ENCODE measurements at regions not wholly inside any gene's neighbourhood (a gene's known extent, or its start where the extent isn't known, plus 50 kb on each side); places are given as distances from the start of the nearest gene placed in this dataset.

- Mint-ChIP-seq H3K9me3 (no peaks in the 10 kb centered on the region), H3K27me3 (peaks cover 3% of the 10 kb centered on the region), H3K4me3 (no peak overlapping the region), H3K27ac (no peak overlapping the region), H3K36me3 (no peaks in the 10 kb centered on the region), H3K4me1 (no peaks in the 10 kb centered on the region)
- DNase-seq (no peak), ATAC-seq (ENCODE audit: low read depth) (no peak)
- POLR2A ChIA-PET = no interaction called here
Observed at GRCh38 chr17:77297693-77298666, 157.2 kb downstream of the SEC14L1 start.

- POLR2A ChIA-PET = no interaction called here
- ATAC-seq (ENCODE audit: low read depth) (no peak), DNase-seq (no peak)
- no peak overlapping the region for H3K4me3 Mint-ChIP-seq
- H3K27ac Mint-ChIP-seq = no peak overlapping the region
- H3K36me3 Mint-ChIP-seq = no peaks in the 10 kb centered on the region
- H3K27me3 Mint-ChIP-seq = peaks cover 3% of the 10 kb centered on the region
- H3K4me1 Mint-ChIP-seq = no peaks in the 10 kb centered on the region
- no peaks in the 10 kb centered on the region for H3K9me3 Mint-ChIP-seq
Observed at GRCh38 chr17:77298811-77299210, 158.0 kb downstream of the SEC14L1 start.

- DNase-seq (no peak), ATAC-seq (ENCODE audit: low read depth) (no peak)
- no peaks in the 10 kb centered on the region for H3K9me3 Mint-ChIP-seq
- no peaks in the 10 kb centered on the region for H3K36me3 Mint-ChIP-seq
- no peaks in the 10 kb centered on the region for H3K4me1 Mint-ChIP-seq
- POLR2A ChIA-PET = no interaction called here
- H3K27me3 Mint-ChIP-seq = peaks cover 3% of the 10 kb centered on the region
- no peak overlapping the region for H3K4me3 Mint-ChIP-seq
- H3K27ac Mint-ChIP-seq = no peak overlapping the region
Observed at GRCh38 chr17:77299256-77300015, 158.7 kb downstream of the SEC14L1 start.

- H3K4me1 Mint-ChIP-seq = no peaks in the 10 kb centered on the region
- H3K9me3 Mint-ChIP-seq = no peaks in the 10 kb centered on the region
- H3K27me3 Mint-ChIP-seq = peaks cover 3% of the 10 kb centered on the region
- DNase-seq (no peak), ATAC-seq (ENCODE audit: low read depth) (no peak)
- no peak overlapping the region for H3K27ac Mint-ChIP-seq
- H3K36me3 Mint-ChIP-seq = no peaks in the 10 kb centered on the region
- no peak overlapping the region for H3K4me3 Mint-ChIP-seq
- POLR2A ChIA-PET = no interaction called here
Observed at GRCh38 chr17:77300016-77300686, 159.4 kb downstream of the SEC14L1 start.

DNA sequence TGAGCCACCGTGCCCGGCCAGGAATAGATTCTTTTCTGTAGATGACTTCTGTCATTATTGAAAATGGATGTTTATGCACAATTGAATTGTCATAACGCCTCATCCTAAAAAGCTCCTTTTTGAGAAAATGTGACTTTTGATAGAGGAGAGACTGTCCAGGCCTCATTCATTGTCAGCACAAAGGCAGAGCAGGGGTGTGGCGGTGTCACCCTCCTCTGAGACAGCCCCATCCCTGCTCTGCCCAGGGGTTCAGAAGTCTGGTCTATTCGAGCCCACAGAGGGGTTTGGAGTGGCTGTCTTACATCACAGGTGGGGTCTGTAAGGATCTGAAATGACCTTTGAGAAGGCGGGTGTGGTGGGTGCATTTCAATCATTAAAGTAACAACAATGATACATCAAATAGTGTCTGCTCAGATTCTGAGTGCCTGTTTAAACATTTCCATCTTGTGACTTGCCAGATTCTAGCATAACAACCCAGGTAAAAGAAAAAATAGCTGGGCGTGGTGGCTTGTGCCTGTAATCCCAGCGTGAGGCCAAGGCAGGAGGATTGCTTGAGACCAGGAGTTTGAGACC lies 161.0 kb downstream of the SEC14L1 start:
- no peak for DNase-seq
- H3K36me3 Mint-ChIP-seq = no peaks in the 10 kb centered on the region
- H3K27me3 Mint-ChIP-seq = peaks cover 5% of the 10 kb centered on the region
- POLR2A ChIA-PET = no interaction called here
- no peaks in the 10 kb centered on the region for H3K4me1 Mint-ChIP-seq
- H3K4me3 Mint-ChIP-seq = no peak overlapping the region
- ATAC-seq (ENCODE audit: low read depth) = no peak
- H3K27ac Mint-ChIP-seq = no peak overlapping the region
- H3K9me3 Mint-ChIP-seq = no peaks in the 10 kb centered on the region

GRCh38 chr17:77302682-77303081 lies 161.9 kb downstream of the SEC14L1 start:
- ATAC-seq (ENCODE audit: low read depth) = no peak
- no peak overlapping the region for H3K27ac Mint-ChIP-seq
- no peaks in the 10 kb centered on the region for H3K9me3 Mint-ChIP-seq
- peaks cover 5% of the 10 kb centered on the region for H3K27me3 Mint-ChIP-seq
- no peaks in the 10 kb centered on the region for H3K4me1 Mint-ChIP-seq
- POLR2A ChIA-PET = no interaction called here
- no peaks in the 10 kb centered on the region for H3K36me3 Mint-ChIP-seq
- no peak for DNase-seq
- H3K4me3 Mint-ChIP-seq = no peak overlapping the region

- no peaks in the 10 kb centered on the region for H3K4me1 Mint-ChIP-seq
- H3K27ac Mint-ChIP-seq = no peak overlapping the region
Observed at GRCh38 chr17:77303620-77304019, 162.9 kb downstream of the SEC14L1 start.

GRCh38 chr17:77304051-77304745 lies 163.4 kb downstream of the SEC14L1 start:
- POLR2A ChIA-PET = no interaction called here
- no peak for ATAC-seq (ENCODE audit: low read depth)
- Mint-ChIP-seq H3K27me3 (peaks cover 2% of the 10 kb centered on the region), H3K4me3 (no peak overlapping the region), H3K4me1 (no peaks in the 10 kb centered on the region), H3K36me3 (no peaks in the 10 kb centered on the region), H3K27ac (no peak overlapping the region), H3K9me3 (no peaks in the 10 kb centered on the region)
- no peak for DNase-seq

More at GRCh38 chr17:77303620-77304019, 162.9 kb downstream of the SEC14L1 start:
- no peaks in the 10 kb centered on the region for H3K36me3 Mint-ChIP-seq
- H3K9me3 Mint-ChIP-seq = no peaks in the 10 kb centered on the region
- ATAC-seq (ENCODE audit: low read depth) (no peak), DNase-seq (no peak)
- H3K4me3 Mint-ChIP-seq = no peak overlapping the region
- peaks cover 2% of the 10 kb centered on the region for H3K27me3 Mint-ChIP-seq
- POLR2A ChIA-PET = no interaction called here

DNA sequence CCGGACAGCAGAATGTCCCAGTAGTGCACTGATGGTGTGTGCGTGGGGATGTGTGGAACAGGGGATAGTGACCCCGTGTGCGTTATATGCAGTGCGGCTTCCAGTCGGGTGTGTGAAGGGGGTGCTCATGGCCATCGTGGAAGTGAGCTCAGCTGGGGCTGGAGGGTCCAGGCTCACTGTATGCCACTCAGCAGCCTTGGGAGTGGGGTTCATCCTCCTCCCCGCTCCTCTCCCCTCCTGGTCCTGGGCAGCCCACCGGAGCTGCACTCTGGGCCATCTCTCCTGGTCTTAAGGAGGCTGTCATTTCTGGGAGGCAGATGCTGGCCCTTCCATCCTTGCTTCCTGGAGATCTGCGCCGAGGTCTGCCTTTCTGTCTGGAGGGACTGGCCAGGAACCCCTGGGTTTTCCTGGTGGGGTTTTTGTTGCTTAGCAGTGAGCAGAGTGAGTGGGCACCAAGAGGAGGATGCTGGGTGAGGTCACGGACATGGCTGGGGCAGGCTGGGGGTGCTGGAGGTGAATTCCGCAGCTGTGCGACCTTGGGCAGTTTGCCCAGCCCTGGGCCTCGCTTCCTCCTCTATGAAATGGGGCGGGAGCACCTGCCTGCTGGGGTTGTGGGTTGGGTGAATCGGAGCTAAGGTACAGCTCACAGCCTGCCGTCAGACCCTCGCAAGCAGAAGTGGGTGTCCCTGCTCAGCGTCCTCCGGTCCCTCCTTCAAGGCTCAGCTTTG lies 164.1 kb downstream of the SEC14L1 start:
- Mint-ChIP-seq H3K27me3 (peaks cover 2% of the 10 kb centered on the region), H3K9me3 (no peaks in the 10 kb centered on the region), H3K36me3 (no peaks in the 10 kb centered on the region), H3K4me3 (no peak overlapping the region), H3K27ac (no peak overlapping the region), H3K4me1 (no peaks in the 10 kb centered on the region)
- ATAC-seq (ENCODE audit: low read depth) (no peak), DNase-seq (no peak)
- POLR2A ChIA-PET = interaction anchor here (0.6 kb wide), 1 partner anchor 16 kb away, joined by 3 read pairs; no protein-coding TSS in a partner anchor

DNA sequence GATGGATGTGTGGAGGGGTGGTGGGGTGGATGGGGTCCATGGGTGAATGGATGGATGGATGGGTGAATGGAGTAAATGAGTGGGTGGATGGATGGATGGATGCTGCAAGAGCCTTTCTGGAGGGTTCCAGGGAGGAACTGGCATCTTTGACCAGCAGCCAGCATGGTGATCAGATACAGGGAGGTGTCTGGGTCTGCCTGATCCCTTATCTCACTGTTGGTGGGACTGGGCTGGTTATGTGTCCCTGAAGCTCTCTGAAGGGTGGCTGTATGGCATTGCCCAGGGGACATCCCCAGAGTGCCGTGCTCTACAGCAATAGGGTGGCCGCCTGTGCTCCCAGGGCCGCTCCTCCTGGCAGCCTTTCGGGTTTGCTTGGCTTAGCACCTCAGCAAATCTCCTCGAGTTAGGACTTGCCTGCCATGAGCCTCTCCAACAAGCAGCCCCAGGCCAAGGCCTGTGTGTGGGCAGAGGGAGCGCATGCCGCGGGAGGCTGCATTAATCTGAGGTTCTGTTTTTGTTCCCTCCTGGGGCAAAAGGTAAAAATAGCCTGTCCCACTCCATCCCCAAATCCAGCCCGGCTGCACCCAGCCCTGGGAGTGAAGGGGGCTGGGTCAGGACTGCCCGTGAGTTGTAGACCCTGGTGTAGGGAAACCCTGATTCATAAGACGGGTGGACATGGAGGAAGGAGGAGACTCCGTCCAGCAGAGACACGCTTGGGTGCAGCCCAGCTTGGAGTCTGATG lies 165.4 kb downstream of the SEC14L1 start:
- POLR2A ChIA-PET = no interaction called here
- no peaks in the 10 kb centered on the region for H3K4me1 Mint-ChIP-seq
- H3K27ac Mint-ChIP-seq = no peak overlapping the region
- H3K27me3 Mint-ChIP-seq = peaks cover 2% of the 10 kb centered on the region
- no peak for DNase-seq
- ATAC-seq (ENCODE audit: low read depth) = no peak
- no peaks in the 10 kb centered on the region for H3K36me3 Mint-ChIP-seq
- H3K9me3 Mint-ChIP-seq = no peaks in the 10 kb centered on the region
- H3K4me3 Mint-ChIP-seq = no peak overlapping the region

- no peak for DNase-seq
- Mint-ChIP-seq H3K27ac (no peak overlapping the region), H3K4me1 (no peaks in the 10 kb centered on the region), H3K4me3 (no peak overlapping the region), H3K9me3 (no peaks in the 10 kb centered on the region), H3K36me3 (no peaks in the 10 kb centered on the region), H3K27me3 (peaks cover 2% of the 10 kb centered on the region)
- POLR2A ChIA-PET = no interaction called here
- ATAC-seq (ENCODE audit: low read depth) = no peak
Observed at GRCh38 chr17:77306790-77307478, 166.2 kb downstream of the SEC14L1 start.

Measured in activated naive CD8-positive, alpha-beta T cell treated with anti-CD3 and anti-CD28 coated beads, Interleukin-2, amount 10 ng/mL, durations not matched to agents 7 days and 5 days (primary cell).